Activated T-cell treated with anti-CD3 and anti-CD28 coated beads, Interleukin-2, amount 50 U/mL, for 4 hours (primary cell): ENCODE measurements at regions not wholly inside any gene's neighbourhood (a gene's known extent, or its start where the extent isn't known, plus 50 kb on each side); places are given as distances from the start of the nearest gene placed in this dataset.

Experiments used
- ATAC-seq, 2 donors: fragments of 200-7000 bp; cut with Tn5 transposase; one replicate each; pipeline ENCODE4 v1.10.0; 2021
- DNase-seq: peaks from one replicate; pipeline ENCODE4 v3.0.0-alpha.2; 2020
- H3K27me3 Mint-ChIP-seq: one replicate; pipeline ENCODE4 v1.8.0; 2021; ENCODE audit warnings: low read depth, mixed read lengths
- H3K36me3 Mint-ChIP-seq: one replicate; pipeline ENCODE4 v1.8.0; 2022; ENCODE audit warnings: mixed read lengths; ENCODE audit not compliant: insufficient read depth
- H3K4me1 Mint-ChIP-seq: one replicate; pipeline ENCODE4 v1.8.0; 2021; ENCODE audit warnings: low read depth, mixed read lengths
- H3K4me3 Mint-ChIP-seq: one replicate; pipeline ENCODE4 v1.8.0; 2021; ENCODE audit warnings: mild to moderate bottlenecking, moderate library complexity, mixed read lengths
- H3K9me3 Mint-ChIP-seq: one replicate; pipeline ENCODE4 v1.8.0; 2021; ENCODE audit warnings: mixed read lengths

DNA sequence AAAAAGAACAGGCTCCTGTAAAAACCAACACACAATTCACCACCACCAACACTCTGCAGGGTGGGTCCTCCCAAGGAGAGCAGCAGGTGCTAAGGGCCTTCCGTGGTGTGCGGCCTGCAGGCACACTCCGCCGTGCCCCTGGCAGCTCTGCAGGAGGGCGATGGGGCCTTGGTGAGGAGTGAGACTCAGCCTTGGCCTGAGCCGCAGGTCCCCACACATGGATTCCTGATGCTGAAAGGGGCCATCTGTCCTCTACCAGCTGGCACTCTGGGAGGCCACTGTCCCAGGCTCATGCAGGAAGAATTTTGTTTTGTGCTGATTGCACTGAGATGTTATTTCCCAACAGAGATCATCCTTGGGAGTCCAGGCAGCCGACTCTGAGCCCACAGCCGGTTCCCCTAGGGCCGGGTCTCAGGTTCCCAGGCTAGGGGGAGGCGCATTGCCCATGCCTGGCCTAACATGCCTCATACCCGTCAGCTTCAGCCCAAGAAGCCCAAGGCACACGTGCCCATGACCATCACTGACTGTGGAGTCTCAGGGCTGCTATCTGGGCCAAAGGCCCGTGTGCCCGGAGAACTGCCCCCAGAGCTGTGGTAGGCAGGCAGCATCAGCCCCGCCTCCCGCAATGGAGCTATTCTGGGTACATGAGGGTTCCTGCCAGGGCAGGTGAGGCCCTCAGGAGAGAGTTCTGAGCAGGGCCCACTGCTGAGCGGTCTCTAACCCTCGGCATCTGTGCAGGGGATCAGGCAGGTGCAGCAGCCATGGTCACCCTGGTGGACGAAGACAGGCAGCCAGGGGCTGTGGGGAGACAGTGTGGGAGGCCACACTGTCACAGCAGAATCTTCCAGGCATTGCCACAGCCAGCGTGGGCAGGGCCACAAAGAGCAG is 97.9 kb upstream of the ZNF469 start:
- Mint-ChIP-seq H3K36me3 (no peaks in the 10 kb centered on the region), H3K4me1 (no peaks in the 10 kb centered on the region), H3K27me3 (peaks cover 3% of the 10 kb centered on the region), H3K4me3 (no peak overlapping the region), H3K9me3 (no peaks in the 10 kb centered on the region)
- no peak for ATAC-seq
- no peak for DNase-seq

DNA sequence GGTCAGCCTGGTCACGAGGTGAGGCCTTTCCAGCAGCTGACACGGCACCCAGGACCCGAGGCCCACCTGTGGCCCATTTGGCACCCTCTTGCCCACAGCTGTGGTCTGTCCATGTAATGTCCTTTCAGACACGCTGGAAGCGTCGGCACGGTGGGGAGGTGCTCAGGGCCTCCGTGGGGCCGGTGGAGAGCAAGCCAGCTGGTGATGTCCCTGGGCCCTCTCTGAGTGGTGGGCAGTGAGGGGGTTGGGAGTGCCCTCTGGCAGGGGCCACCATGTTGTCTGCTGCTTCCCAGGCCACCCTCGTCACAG is 97.3 kb upstream of the ZNF469 start:
- no peaks in the 10 kb centered on the region for H3K36me3 Mint-ChIP-seq
- no peaks in the 10 kb centered on the region for H3K9me3 Mint-ChIP-seq
- ATAC-seq (no peak), DNase-seq (no peak)
- H3K4me1 Mint-ChIP-seq, result no peaks in the 10 kb centered on the region
- H3K4me3 Mint-ChIP-seq, result no peak overlapping the region
- H3K27me3 Mint-ChIP-seq, result peaks cover 3% of the 10 kb centered on the region

DNA sequence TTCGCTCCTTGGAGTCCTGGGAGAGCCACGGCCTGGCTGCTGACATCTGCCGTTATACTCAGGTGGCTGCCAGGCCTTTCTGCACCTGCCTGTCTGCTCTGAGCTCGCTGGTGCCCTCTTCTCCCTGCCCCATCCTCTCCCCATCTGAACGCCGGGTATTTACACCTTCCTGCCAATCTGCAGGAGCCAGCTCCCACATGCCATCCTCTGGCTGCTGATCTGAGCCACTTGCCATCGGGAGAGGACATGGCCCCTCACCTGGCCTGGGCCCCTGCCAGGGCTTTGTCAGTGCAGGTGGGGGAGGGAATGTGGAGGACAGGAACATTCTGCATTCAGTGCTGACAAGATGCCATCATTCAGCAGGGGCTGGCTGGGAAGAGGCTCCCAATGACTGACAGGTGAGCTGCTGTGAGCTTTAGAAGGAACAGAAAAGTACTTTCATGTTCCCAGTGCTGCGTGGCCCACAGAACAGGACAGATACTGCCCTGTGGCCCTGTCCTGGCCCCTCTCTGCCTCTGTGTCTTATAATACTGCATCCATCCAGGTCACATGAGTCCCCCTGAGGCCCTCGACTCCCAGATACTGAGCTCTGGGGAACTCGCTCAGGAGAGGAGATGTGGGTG is 96.3 kb upstream of the ZNF469 start:
- no peaks in the 10 kb centered on the region for H3K36me3 Mint-ChIP-seq
- H3K9me3 Mint-ChIP-seq, result no peaks in the 10 kb centered on the region
- no peak overlapping the region for H3K4me3 Mint-ChIP-seq
- ATAC-seq (no peak), DNase-seq (no peak)
- peaks cover 5% of the 10 kb centered on the region for H3K27me3 Mint-ChIP-seq
- no peaks in the 10 kb centered on the region for H3K4me1 Mint-ChIP-seq

DNA sequence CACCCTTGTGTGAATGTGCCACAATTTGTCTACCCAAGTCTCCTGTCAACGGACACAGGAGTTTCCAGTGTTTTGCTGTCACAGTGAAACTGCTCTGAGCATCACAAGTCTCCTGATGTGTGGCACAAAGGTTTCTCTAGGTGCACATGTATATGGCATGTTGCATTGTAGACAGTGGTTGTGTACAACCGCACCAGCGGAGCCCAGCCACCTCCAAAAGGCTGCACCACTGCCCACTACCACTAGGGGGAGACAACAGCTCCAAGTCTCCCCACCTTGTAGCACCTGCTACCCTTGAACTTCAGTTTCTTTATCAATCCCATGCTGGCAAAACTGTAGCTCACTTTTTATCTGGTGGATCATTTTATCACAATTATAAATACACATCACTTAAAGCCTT is 95.5 kb upstream of the ZNF469 start:
- Mint-ChIP-seq H3K36me3 (no peaks in the 10 kb centered on the region), H3K27me3 (peaks cover 10% of the 10 kb centered on the region), H3K9me3 (no peaks in the 10 kb centered on the region), H3K4me1 (no peaks in the 10 kb centered on the region), H3K4me3 (no peak overlapping the region)
- ATAC-seq (no peak), DNase-seq (no peak)

DNA sequence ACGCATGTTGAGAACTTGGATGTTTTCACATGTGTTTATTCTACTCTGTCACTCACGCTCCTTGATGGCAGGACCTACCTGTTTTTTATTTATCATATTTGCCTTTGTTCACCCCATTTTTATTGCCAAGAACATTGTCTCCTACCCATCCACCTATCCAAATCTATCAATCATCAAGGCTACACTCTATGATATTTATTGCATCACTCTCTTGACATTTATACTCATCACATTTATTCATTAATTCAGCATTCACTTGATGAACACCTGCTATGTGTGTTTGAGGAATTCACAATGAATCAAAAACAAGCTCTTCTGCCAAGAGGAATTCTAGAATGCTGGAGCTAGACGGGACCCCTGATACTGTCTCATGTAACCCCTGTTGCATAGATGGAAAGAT is 94.5 kb upstream of the ZNF469 start:
- no peak for DNase-seq
- Mint-ChIP-seq H3K4me1 (no peaks in the 10 kb centered on the region), H3K36me3 (no peaks in the 10 kb centered on the region), H3K9me3 (no peaks in the 10 kb centered on the region), H3K27me3 (peaks cover 13% of the 10 kb centered on the region), H3K4me3 (no peak overlapping the region)
- ATAC-seq, result no peak

DNA sequence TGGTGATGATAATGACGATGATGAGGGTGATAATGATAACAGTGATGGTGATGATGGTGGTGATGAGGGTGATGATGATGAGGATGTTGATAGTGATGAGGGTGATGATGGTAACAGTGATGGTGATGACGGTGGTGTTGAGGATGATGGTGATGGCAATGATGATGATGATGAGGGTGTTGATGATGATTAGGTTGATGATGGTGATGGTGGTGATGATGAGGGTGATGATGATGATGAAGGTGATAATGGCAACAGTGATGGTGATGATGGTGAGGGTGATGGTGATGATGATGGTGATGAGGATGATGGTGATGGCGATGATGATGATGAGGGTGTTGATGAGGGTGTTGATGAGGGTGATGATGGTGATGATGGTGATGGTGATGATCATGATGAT is 93.8 kb upstream of the ZNF469 start:
- Mint-ChIP-seq H3K36me3 (no peaks in the 10 kb centered on the region), H3K9me3 (no peaks in the 10 kb centered on the region), H3K4me3 (no peak overlapping the region), H3K27me3 (peaks cover 17% of the 10 kb centered on the region), H3K4me1 (no peaks in the 10 kb centered on the region)
- DNase-seq, result no peak
- ATAC-seq, result no peak

DNA sequence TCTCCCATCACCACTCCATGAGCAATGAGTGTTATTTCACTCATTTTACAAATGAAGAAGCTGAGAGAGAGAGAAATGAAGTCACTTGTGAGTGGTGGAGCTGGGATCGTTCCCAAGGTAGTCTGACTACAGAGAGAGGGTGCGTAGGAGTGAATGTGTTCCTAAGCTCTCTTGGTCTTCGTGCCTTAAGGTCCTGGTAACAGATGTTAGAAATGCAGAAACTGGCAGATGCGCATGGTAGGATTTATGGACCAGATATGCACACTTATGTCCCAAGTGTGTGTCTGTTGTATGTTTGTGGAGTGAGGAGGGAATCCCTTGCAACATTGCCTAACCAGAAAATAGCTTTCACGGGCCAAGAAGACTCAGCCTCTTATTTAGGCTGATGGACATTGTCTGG is 93.2 kb upstream of the ZNF469 start:
- Mint-ChIP-seq H3K27me3 (peaks cover 17% of the 10 kb centered on the region), H3K4me1 (no peaks in the 10 kb centered on the region)
- DNase-seq, result no peak

DNA sequence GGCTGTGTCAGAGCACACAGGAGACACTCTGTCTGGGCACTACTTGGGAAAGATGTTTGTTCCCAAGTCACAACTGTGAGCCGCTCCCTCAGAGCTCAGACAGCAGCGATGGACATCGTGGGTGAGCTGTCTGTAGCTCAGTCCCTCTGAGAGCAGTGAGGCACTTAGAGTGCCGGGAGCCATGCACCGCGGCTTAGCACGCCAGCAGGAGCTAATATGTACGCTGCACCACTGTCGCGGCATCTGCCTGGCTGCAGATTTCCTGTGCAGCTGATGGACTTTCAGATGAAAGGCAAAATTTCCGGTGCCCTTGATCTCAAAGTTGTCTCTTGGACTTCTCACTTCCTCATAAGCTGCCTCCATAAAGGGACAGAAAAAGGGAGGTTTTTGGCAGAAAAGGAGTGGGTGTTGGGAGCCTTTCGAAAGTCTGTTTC is 92.8 kb upstream of the ZNF469 start:
- Mint-ChIP-seq H3K4me1 (no peaks in the 10 kb centered on the region), H3K4me3 (no peak overlapping the region), H3K9me3 (no peaks in the 10 kb centered on the region), H3K27me3 (peaks cover 17% of the 10 kb centered on the region), H3K36me3 (no peaks in the 10 kb centered on the region)
- ATAC-seq (no peak), DNase-seq (no peak)

More for the DNA sequence above, 93.2 kb upstream of the ZNF469 start:
- Mint-ChIP-seq H3K9me3 (no peaks in the 10 kb centered on the region), H3K36me3 (no peaks in the 10 kb centered on the region), H3K4me3 (no peak overlapping the region)
- ATAC-seq, result no peak

DNA sequence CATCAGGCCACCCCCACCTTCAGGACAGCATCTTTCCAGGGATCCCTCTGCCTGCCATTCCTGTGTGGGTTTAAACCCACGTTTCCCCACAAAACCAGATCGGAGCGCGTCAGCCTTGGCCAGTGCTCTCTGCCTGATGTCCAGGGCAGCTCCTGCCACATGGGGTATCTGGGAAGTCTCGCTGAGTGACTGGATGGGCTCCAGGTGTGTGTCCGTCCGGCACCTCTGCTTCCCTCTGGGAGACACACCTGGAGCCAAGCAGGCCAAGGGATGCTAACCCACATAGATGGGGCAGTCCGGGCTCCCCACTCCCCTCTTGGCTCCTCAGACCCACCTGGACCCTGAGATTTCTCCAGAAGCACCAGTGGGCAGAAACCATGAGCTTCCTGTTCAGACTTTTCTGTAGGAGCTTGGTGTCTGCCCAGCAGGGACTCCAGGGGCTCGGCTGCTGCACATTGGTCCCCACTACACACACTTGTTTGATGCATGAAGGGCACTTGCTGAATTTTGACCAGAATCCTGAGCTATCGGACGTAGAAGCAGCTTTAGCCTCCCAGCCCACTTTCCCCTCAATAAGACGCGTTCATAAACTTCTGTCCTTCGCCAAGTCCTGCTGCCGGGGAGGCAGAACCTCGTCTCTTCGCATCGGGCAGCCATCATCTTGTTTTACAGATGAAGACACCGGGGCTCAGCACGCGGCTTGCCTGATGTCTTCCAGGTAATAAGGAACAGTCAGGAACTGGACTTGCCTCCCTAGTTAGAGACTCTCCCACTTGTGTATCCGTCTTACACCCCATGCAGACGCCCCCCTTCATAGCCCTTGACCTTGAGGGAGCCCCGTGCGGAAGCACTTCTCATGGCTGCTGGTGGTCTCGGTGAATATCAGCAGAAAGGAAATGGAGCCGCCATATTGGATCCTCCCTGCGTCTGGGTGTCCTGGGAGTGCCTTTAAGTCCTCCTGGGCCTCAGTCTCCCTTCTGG is 91.6 kb upstream of the ZNF469 start:
- Mint-ChIP-seq H3K4me3 (no peak overlapping the region), H3K4me1 (no peaks in the 10 kb centered on the region), H3K9me3 (no peaks in the 10 kb centered on the region), H3K27me3 (peaks cover 17% of the 10 kb centered on the region), H3K36me3 (no peaks in the 10 kb centered on the region)
- no peak for DNase-seq
- ATAC-seq, result no peak

DNA sequence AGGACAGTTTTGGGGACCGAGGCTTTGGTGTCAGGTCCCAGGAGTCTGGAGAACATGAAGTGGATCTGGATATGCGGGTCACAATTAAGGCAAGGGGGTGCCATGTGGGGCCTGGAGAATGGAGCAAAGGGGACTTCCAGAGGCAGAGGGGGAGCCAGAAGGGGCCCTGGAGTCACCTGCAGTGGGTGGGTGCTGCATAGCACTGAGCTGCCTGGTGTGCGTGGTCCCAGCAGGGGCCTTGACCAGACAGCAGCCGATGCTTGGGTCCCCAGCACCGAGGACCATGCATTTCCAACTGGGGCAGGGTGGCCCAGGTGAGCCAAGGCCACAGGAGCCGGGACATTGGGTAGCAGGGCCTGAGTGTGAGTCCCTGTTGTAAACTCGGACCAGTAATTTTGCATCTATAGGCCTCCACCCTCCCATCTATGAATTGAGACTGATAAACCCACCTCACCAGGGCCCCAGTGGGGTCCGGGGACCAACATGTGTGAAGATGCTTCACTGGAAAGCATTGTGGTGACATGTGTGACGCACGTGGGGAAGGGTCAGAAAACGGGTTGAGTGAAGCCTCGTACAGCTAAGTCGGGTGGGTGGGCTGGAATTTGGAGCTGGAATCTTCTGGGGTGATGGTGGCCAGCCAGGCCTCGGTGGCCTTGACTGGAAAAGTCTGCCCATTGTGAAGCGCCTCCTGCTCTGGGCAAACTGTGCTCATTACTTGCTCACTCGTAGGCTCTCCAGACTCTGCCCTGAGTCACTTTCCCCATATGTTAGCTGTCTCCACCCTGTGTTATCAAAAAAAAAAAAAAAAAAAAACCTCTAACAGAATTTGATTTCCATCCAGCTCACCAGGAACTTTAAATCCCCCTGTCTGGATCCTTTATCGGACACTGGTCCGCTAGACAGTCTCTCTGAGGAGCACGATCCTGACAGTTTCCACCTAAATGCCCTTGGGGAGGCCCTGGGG is 90.5 kb upstream of the ZNF469 start:
- H3K36me3 Mint-ChIP-seq, result no peaks in the 10 kb centered on the region
- no peak overlapping the region for H3K4me3 Mint-ChIP-seq
- no peak for ATAC-seq
- peaks cover 17% of the 10 kb centered on the region for H3K27me3 Mint-ChIP-seq
- no peak for DNase-seq
- no peaks in the 10 kb centered on the region for H3K9me3 Mint-ChIP-seq
- H3K4me1 Mint-ChIP-seq, result no peaks in the 10 kb centered on the region

DNA sequence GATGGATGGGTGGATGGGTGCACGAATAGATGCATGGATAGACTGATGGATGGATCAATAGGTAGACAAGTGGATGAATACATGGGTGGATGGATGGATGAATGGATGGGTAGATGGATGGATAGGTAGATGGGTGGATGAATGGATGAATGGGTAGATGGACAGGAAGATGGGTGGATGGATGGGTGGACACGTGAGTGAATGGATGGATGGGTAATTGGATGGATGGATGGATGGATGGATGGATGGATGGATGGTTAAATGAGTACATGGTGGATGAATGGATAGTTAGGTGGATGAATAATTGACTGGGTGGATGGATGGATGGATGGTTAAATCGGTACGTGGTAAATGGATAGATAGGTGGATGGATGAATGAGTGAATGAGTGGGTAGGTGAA is 89.7 kb upstream of the ZNF469 start:
- H3K36me3 Mint-ChIP-seq, result no peaks in the 10 kb centered on the region
- ATAC-seq, result no peak

DNA sequence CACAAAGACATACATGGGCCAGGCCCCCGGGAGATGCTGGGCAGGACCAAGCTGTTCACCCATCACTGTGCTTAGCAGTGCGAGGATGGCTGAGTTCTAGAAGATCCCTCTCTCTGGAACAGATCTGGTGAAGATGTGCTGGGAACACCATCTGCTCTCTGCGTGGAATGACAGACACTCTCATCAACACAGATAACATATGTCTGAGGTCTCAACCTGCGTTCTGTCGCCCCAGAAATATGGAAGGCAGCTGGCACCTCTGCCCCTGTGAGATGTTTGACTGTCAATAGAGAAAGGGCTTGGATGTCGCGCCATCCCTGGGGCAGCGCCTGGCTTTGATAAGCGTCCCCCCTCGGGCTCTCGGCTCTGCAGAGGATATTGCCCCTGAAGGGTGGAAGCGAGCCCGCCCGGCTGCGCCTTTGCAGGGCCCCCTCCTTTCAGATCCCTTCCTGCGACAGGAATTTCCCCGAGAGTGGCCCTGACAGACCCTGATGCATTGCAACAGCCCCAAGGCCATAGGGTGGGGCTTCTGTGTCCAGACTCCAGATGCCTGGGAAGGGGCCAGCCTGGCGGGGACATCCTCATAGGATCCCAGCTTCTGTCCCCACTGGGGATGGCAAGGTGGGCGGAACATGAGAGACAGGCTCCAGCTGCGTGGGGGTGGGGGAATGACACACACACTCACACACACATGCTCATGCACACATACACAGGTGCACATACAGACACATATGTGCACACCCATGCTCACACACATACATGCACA is 86.9 kb upstream of the ZNF469 start:
- H3K36me3 Mint-ChIP-seq, result no peaks in the 10 kb centered on the region
- H3K4me1 Mint-ChIP-seq, result no peaks in the 10 kb centered on the region
- no peak overlapping the region for H3K4me3 Mint-ChIP-seq
- no peak for ATAC-seq
- no peaks in the 10 kb centered on the region for H3K9me3 Mint-ChIP-seq
- no peak for DNase-seq
- H3K27me3 Mint-ChIP-seq, result peaks cover 20% of the 10 kb centered on the region

More for the DNA sequence above, 89.7 kb upstream of the ZNF469 start:
- no peak for DNase-seq
- no peaks in the 10 kb centered on the region for H3K9me3 Mint-ChIP-seq
- H3K4me1 Mint-ChIP-seq, result no peaks in the 10 kb centered on the region
- H3K4me3 Mint-ChIP-seq, result no peak overlapping the region
- peaks cover 17% of the 10 kb centered on the region for H3K27me3 Mint-ChIP-seq
